HG03095 (cell line): ENCODE measurements at regions not wholly inside any gene's neighbourhood (a gene's known extent, or its start where the extent isn't known, plus 50 kb on each side); places are given as distances from the start of the nearest gene placed in this dataset.
"Not testable (repeated sequence)": the region's sequence is repeated elsewhere in the genome, so short reads cannot be mapped to it uniquely, and the experiment has no call there.

Experiments
- ATAC-seq: cut with Tn5 transposase; IDR thresholded peaks from one replicate; pipeline ENCODE4 v1.9.1; 2021; ENCODE audit warnings: moderate library complexity; ENCODE audit not compliant: unreplicated experiment

DNA sequence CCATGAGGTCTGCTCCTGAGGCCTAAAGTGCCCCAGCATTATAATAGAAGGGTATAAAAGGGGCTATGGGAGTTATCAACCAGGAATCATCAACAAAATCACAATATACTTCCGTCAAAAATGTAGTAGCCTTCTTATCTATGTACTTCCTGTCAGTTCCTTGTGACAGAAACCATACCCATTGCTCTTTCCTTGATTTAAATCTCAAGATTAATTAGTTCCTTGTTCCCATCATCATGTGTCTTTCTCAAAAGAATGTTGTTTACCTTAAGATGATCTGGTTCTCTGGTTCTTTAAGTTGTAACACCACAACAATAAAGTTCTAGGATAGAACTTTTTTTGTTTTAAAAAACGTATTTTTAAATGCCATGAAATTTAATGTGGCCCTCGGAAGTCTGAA is 833.3 kb downstream of the LTN1 start:
- ATAC-seq: no peak

DNA sequence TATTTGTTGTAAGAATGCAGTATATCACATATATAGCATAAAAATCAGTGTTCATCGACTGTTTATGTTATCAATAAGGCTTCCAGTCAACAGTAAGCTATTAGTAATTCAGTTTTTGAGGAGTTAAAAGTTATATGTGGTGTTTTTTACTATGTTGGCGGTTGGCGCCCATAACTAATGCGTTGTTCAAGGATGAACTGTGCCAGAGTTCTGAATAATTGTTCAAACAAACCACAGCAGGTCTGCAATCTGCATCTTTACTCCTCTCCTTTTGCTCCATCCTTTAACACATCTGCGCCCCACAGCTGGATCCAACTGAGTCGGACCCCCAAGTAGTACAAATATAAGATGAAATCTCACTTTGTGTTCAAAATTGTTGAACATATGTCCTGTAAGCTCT is 836.1 kb downstream of the LTN1 start:
- no peak for ATAC-seq

DNA sequence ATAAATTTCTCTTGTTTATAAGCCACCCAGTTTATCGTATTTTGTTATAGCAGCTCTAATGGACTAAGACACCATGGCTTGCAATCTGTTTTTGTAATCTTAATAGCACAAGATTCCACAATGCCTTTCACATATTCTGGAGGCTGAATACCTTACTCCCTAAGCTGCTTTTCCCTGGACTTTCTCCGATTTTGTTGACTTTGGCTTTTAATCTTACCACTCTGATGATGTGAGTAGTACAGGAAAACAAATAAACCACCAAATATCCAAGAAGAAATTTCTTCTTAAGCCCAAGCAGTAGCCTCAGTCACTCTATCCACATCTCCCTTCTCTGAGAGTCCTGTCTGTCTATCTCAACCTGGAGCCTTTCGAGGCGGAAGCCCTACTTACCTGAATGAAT is 838.6 kb downstream of the LTN1 start:
- ATAC-seq: no peak

DNA sequence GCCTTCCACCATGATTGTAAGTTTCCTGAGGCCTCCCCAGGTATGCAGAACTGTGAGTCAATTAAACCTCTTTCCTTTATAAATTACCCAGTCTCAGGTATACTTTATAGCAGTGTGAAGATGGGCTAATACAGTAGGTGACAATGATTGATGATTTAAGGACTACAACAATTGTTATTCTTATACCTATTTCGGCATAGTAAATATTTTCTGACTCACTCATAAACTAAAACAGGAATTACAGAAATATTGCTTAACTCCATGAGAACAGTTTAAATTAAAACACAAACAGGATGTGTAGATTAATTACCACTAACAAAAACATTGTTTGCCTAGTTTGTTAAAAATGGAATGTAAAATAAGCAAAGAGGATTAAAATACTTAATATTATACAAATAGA is 839.9 kb downstream of the LTN1 start:
- ATAC-seq: no peak

DNA sequence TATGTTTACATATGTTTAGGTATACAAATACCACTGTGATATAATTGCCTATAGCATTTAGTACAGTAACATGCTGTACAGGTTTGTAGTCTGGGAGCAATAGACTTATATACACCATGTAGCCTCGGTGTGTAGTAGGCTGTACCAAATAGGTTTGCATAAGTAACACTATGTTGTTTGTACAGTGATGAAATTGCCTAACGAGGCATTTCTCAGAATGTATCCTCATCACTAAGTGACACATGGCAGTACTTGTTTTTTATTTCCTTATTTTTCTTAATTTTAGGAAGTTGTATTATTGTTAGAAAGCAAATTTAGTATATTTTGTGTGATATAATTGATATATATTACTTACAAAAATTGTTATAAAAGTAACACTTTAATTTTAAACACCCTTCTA is 840.9 kb downstream of the LTN1 start:
- no peak for ATAC-seq

DNA sequence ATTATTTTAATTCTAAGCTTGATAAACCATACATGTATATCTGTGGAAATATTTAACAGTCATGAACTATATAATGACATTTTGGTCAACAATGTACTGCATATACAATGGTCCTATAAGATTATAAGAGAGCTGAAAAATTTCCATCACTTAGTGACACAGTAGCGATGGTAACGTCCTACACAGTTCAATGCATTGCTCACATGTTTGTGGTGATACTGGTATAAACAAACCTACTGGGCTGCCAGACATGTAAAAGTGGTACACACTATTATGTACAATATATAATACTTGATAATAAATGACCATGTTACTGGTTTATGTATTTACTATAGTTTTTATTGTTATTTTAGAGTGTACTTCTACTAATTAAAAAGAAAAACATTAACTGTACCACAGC is 841.9 kb downstream of the LTN1 start:
- no peak for ATAC-seq

DNA sequence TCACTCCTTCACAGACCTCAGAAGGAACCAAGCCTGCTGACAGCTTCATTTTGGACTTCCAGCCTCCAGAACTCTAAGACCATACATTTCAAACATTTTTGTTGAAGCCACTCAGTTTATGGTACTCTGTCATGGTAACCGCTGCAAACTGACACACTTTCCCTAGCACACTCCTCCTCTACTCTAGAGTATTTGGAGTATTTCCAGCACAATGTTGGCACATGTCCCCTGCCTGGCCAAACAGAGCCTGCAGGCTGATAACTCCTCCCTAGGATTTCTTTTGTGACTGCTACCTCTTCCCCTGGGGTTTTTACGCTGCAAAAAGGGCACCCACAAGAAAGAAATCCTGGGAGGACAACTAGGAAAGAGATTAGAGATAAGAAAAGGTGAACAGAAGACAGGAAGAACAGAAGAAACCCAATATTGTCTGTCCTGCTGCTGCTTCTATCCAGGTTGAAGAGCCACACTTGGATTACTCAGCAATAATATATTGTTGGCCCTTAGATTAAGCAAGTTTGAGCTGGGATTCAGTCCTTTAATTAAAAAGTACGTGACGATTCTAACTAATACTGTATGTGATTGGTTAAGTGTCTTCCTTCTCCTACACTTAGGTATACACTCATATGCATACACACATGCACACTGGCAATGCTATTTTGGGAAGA is 844.1 kb downstream of the LTN1 start:
- ATAC-seq: no peak

DNA sequence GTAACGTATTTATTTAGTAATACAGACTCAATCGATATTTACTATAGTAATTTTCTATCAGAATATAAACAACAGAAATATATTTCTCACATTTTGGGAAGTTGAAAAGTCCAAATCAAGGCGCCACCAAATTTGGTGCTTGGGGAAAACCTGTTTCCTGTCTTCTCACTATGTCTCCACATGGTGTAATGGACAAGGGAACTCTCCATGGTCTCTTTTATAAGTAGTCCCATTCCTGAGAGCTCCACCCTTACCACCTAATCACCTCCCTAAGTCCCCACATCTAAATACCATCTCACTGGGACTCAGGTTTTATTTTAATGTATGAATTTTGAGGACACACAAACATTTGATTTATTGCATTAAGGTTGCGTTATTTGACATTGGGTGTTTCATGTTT is 848.0 kb downstream of the LTN1 start:
- ATAC-seq: no peak

DNA sequence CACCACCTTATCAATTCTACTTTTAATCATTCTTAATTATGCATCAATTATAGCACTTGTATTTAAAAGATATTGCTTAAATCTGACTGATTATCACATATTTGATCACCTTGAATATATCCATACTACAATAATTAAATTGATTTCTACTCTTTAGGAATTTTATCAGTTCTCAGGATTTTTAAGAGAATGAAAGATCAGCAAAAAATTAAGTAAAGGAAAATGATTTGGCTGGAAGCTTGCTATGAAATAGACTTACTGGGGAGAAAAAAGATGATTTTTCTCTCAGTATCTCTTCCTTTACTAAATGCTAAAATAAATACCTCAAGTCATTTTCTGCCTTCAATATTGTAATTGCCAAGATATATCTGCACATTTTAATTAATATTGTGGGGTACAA is 848.6 kb downstream of the LTN1 start:
- ATAC-seq: no peak

DNA sequence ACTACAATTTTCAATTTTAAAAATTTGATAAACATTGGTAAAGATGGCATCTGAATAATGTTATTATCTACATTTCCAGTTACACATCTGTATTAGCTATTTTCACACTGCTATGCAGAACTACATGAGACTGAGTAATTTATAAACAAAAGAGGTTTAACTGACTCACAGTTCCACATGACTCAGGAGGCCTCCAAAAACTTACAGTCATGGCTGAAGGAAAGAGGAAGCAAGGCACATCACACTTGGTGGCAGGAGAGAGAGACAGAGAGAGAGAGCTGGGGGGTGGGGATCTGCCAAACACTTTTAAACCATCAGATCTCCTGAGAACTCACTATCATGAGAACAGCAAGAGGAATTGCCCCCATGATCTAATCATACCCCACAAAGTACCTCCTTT is 850.0 kb downstream of the LTN1 start:
- no peak for ATAC-seq

DNA sequence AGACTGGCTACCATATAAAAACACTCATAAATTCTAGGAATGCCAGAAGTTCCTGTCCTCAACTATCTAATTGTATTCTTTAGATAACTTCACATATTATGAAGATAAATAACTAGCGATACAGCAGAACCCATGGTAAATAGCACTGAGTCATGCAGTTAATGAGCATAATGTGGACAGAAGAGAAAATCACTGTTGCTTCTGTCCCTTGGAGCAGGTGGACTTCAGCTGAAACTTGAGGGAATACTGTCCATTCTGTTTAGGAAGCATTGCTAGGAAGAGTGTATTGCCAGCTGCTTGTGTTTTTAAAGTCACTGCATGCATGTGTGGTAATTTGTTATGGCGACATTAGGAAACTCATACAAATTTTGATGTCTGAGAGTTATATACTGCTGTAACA is 854.4 kb downstream of the LTN1 start:
- no peak for ATAC-seq

DNA sequence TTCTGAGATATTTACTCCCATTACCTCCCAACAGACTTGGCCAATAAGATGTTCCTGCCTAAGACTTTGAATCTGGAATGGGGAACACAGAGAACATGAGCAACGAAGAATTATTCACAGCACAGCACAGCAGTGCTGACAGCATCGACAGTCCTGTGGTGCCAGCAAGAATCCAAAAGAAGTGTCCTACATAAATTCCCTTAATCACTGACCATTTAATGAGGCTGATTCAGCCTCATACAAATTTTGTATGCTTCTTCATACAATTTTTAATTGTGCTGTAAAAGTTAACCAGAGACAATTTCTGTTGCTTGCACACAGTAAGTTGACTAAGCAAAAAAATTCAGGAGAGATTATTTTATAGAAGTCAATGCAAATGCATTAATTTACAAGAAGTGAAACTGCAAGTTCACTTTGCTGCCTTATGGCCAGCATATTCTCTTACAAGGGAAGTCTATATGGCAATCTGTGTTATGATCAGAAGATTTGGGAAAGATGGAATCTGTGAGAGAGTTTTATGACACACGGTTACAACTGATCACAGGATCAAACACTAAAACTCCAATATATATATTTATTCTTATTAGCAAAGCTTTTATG is 855.9 kb downstream of the LTN1 start:
- no peak for ATAC-seq

DNA sequence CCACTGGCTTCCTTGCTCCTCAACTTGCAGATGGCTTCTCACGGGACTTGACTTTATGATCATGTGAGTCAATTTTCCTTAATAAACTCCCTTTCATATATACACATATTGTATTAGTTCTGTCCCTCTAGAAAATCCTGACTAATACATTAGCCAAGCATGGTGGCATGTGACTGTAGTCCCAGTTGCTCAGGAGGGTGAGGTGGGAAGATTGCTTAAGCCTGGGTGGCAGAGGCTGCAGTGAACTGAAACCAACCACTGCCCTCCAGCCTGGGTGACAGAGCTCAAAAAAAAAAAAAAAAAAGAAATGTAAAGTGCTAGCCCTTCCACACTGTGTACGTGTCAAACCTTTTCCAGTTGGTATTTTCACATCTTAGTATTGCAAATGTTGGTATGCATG is 857.0 kb downstream of the LTN1 start:
- no peak for ATAC-seq

DNA sequence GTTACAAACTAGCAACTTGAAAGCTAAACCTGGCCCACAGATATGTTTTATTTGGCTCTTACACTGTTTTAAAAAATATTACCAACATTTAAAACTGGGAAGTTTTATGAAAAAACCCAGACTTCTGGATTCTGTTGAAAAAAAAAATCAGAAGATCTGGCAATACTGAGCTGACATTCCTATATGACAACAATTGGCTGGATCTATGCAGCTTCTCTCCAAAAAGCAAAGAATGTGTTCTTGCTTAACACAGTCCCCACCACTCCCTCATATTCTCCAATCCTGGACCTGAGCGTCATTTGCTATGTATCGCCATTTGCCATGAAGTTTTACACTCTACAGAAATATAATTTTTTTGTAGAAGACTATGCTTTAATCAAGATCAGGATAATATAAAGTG is 859.6 kb downstream of the LTN1 start:
- no peak for ATAC-seq

DNA sequence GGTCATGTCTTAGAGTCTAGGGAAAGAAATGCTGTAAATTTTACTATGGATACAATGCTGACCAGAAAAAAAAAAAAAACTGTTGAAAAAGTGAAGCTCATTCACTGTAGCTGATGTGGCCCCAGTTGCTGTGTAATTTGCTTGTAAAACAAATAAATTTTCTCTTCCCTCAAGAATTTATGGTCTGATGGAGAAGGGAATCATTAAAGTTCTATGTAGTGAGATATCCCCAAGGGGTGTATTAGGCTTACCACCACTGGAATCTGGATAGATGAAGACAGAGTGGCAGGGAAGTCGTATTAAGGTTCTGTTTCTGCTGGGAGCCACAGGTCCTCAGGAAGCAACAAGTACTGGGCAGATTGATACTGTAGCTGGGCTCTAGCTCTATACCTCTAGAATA is 860.0 kb downstream of the LTN1 start:
- no peak for ATAC-seq

DNA sequence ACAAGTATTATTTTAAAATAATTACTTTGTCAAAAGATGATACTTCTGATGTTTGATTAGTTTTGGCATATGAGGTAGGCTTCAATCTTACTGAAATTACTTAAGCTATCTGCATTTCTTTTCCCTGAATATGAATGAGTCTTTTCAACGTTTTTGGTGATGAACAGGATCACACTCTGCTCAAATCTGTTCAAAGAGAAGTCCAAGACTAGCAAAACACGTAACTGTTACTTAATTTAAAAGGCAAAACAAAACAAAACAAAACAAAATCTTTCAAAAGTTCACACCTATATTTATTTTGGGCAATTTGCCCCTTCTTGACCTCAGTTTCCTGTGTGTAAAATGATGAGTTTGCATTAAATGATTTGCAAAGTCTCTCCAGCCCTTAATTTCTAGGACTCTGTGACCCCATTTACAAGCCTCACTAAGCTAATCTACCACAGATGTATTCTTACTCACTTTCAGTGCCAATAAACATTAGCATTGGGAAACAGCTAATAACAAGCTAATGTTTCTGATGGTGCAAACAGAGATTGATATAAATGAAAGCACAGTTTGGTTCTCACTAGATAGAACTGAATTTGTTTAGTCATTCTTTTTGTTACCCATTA is 865.4 kb downstream of the LTN1 start:
- no peak for ATAC-seq

DNA sequence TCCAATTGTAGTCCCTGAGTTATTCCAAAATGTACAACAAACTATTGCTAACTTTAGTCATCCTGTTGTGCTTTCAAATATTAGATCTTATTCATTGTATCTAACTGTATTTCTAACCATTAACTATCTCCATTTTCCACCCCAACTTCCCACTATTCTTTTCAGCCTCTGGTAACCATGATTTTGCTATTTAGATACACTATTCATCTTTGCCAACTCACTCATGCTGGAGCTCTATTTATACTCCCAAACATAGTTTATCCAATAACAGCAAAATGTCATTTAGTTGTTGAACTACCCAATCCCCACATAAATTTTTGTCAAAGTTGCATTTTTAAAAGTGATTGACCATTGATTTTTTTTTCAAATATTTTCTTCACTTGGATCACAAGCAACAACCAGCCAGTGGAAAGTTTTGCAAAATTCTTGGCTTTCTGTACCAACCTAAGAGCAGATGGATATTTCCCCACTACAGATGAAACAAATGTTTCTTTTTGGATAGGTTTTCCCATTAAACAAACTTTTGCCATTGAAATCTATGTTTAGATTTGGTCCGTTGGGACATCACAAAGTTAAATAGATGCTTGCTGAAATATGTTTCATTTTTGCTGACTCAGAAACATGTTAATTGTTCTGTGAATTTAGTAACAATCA is 866.0 kb downstream of the LTN1 start:
- ATAC-seq: no peak

DNA sequence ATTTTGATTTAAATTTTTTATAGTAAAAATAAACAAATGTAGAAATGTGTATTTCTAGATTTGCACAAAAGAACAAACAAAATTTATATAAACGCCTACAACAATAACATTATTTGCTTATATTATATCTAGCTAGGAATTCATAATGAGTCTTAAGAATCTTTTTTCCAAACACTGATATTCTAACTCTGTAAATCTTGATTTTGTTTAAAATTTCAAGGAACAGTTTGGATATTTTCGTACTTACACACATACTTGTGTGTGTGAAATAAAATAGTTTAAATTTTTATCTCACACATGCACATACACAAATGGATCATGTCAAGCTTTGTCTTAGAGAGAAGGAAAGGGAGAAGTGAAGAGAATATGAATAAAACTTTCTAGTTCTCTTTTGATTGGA is 868.1 kb downstream of the LTN1 start:
- no peak for ATAC-seq

DNA sequence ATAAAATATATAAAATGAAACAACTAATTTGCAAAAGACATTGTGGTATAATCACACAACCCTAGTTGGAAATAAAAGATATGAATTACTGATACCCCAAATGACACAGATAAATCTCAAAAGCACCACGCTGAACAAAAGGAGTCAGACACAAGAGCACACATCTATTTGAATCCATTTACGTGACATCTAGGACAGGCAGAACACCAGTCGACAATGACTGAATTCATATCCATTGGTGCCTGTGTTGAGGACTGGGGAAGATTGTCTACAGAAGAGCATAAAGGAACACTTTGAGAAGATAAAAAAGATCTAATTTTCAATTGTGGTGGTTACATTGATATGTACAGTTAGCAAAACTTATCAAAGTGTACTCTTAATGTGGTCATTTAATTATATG is 874.1 kb downstream of the LTN1 start:
- no peak for ATAC-seq

DNA sequence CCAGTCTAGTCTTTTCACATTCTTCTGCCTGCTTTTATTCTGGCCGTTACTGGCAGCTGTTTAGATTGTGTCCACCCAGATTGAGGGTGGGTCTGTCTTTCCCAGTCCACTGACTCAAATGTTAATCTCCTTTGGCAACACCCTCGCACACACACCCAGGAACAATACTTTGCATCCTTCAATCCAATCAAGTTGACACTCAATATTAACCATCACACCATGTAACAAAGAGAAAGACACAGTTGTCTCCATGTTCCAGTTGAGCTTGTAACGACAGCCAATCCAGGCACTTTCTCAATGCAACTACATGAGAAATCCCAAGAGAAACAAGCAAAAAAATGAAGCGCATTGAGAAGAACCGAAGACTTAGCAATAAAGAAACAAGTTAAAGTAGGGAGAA is 877.7 kb downstream of the LTN1 start:
- ATAC-seq: not testable (repeated sequence)

DNA sequence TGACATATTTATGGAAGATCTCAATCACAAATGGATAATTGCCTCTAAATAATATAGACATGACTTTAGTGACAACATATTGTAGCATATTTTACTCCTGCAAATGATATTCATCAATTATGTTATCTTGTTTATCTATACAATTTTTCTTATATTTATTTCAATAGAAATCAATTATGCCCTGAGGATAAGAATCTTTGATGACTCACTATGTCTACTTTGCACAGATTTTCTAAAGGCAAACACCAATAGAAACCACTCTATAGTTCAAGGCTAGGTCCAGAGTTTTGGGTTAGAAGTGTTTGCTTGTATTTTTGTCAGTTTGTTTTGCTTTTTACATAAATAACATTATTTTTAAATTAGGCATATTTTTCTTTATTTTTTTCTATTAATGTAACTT is 879.0 kb downstream of the LTN1 start:
- no peak for ATAC-seq

DNA sequence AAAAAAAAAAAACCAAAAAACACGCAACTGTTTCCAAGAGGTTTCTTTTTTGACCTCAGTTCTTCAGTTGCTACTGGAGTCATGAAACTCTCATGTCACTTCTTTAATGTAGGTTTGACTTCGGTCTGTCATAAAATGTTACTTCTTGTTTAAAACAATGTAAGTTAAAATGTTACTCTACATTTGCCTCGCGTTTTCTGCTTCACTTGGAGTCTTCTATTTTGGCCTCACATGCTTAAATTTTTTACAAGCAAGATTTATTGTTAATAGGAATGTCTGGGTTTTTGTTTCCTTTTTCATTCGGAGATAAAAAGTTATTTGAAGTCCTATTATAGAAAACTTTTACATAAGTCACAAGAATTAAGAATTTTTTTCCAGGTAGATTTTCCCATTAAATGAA is 880.2 kb downstream of the LTN1 start:
- no peak for ATAC-seq
